A549 (cell line): ENCODE measurements at regions not wholly inside any gene's neighbourhood (a gene's known extent, or its start where the extent isn't known, plus 50 kb on each side); places are given as distances from the start of the nearest gene placed in this dataset.

Source experiments
- EP300 ChIP-seq, 2 experiments: fragments of >200 bp; sonication (Bioruptor Twin); formaldehyde crosslinking; IDR thresholded peaks; 2 replicates in 1 of 2; 3 replicates in 1 of 2; pipeline ENCODE4 v1.6.1; 2016 to 2017
- JUNB ChIP-seq: fragments of >200 bp; sonication (Bioruptor Twin); formaldehyde crosslinking; IDR thresholded peaks from 2 replicates; pipeline ENCODE4 v1.6.1; 2016
- MAFK ChIP-seq: fragments of 450-650 bp; IDR thresholded peaks from 2 replicates; pipeline ENCODE4 v1.6.1; 2014; ENCODE audit not compliant: partially characterized antibody
- USF2 ChIP-seq: fragments of 450-650 bp; IDR thresholded peaks from 2 replicates; pipeline ENCODE4 v1.6.1; 2014; ENCODE audit warnings: antibody characterized with exemption

- TF ChIP-seq JUNB (no peak), MAFK (no peak), USF2 (no peak), EP300 (IDR thresholded peaks at IDR 0.05) (no peak)
Measured at GRCh38 chr4:112751447-112751846, 114.5 kb downstream of the LARP7 start.
